HepG2 (cell line): ENCODE measurements at regions not wholly inside any gene's neighbourhood (a gene's known extent, or its start where the extent isn't known, plus 50 kb on each side); places are given as distances from the start of the nearest gene placed in this dataset.

ENCODE experiments used
- ATAC-seq: fragments of 200-7000 bp; cut with Tn5 transposase; 3 replicates; pipeline ENCODE4 v1.9.1; 2020; ENCODE audit warnings: mild to moderate bottlenecking, moderate library complexity
- BruUV-seq: library from RNA; stranded (reverse); fragments of 400-500 nt; replicated peaks from 2 replicates; lab custom pipeline; 2021; lab: Mats Ljungman, UMichigan
- CTCF ChIA-PET: fragments of 300-600 bp; formaldehyde crosslinking; extraction: SDS; loops from one replicate; lab custom pipeline; 2021; ENCODE audit warnings: low total read pairs, inconsistent platforms, low intra/inter-chr PET ratio; lab: Yijun Ruan, JAX
- POLR2A ChIA-PET: fragments of 350-600 bp; sonication (Branson Sonifier 250); formaldehyde crosslinking; loops from one replicate; lab custom pipeline; 2020; ENCODE audit warnings: antibody characterized with exemption, inconsistent platforms; lab: Yijun Ruan, JAX
- DNase-seq: peaks from one replicate; pipeline ENCODE4 v3.0.0-alpha.2; 2015; ENCODE audit warnings: low spot score
- FAIRE-seq: peaks from 3 replicates; lab custom pipeline; 2011; peaks lifted over from hg19 to GRCh38; lab: Jason Lieb, UNC
- H2AFZ ChIP-seq: one replicate; pipeline ENCODE4 v1.6.1; 2011; ENCODE audit warnings: low read length, inconsistent platforms
- H3K27ac ChIP-seq: fragments of 300-600 bp; 3 replicates; pipeline ENCODE4 v1.8.0; 2011; ENCODE audit warnings: mixed run types, mild to moderate bottlenecking, mixed read lengths, low read length, inconsistent platforms; ENCODE audit not compliant: insufficient read depth; ENCODE audit errors: extremely low read length
- H3K27me3 ChIP-seq, 2 experiments: fragments of 200-600 bp in 1 of 2; 2 replicates in 1 of 2; 3 replicates in 1 of 2; pipeline versions ENCODE4 v1.6.0 to v1.8.0; 2011; ENCODE audit warnings: low read length in 2 of 2, mild to moderate bottlenecking in 2 of 2, moderate library complexity in 2 of 2, inconsistent platforms in 1 of 2; ENCODE audit not compliant: insufficient read depth in 2 of 2, control insufficient read depth in 1 of 2
- H3K36me3 ChIP-seq, 2 experiments: fragments of 200-600 bp in 1 of 2; replicated peaks in 1 of 2; 2 replicates in 1 of 2; 3 replicates in 1 of 2; pipeline versions ENCODE4 v1.5.1 to v1.8.0; 2011; ENCODE audit warnings: low read length in 2 of 2, inconsistent platforms in 1 of 2; ENCODE audit not compliant: insufficient read depth in 2 of 2, control insufficient read depth in 1 of 2
- H3K4me1 ChIP-seq: 2 replicates; pipeline ENCODE4 v1.5.1; 2012; ENCODE audit warnings: low read length, inconsistent platforms; ENCODE audit not compliant: insufficient read depth
- H3K4me2 ChIP-seq: 2 replicates; pipeline ENCODE4 v1.6.0; 2011; ENCODE audit warnings: low read depth, low read length, inconsistent platforms
- H3K4me3 ChIP-seq, 3 experiments: fragments of 200-600 bp in 1 of 3; sonication (generic), shearing (Covaris generic) in 1 of 3; replicated peaks in 1 of 3; 2 replicates each; pipeline ENCODE4 v1.5.1; 2011 to 2016; ENCODE audit warnings: low read length in 3 of 3, inconsistent platforms in 2 of 3, low read depth in 2 of 3, mild to moderate bottlenecking in 2 of 3, control low read depth in 1 of 3, mixed read lengths in 1 of 3; ENCODE audit not compliant: insufficient read depth in 1 of 3
- H3K79me2 ChIP-seq: one replicate; pipeline ENCODE4 v1.6.1; 2011; ENCODE audit warnings: low read length, inconsistent platforms; ENCODE audit not compliant: insufficient read depth
- H3K9ac ChIP-seq: 2 replicates; pipeline ENCODE4 v1.6.0; 2011; ENCODE audit warnings: mild to moderate bottlenecking, low read depth, low read length, inconsistent platforms; ENCODE audit not compliant: insufficient read depth
- H3K9me3 ChIP-seq: 2 replicates; pipeline ENCODE4 v1.5.1; 2012; ENCODE audit warnings: mild to moderate bottlenecking, low read length
- H4K20me1 ChIP-seq: 2 replicates; pipeline ENCODE4 v1.6.0; 2011; ENCODE audit warnings: inconsistent platforms, mild to moderate bottlenecking, low read length, moderate library complexity; ENCODE audit not compliant: insufficient read depth
- FLYWCH1 ChIP-seq: sonication (generic); formaldehyde crosslinking; IDR thresholded peaks from 2 replicates; pipeline ENCODE4 v1.8.1; 2023; ENCODE audit warnings: mild to moderate bottlenecking, missing genetic modification reagents
- FOXP1 ChIP-seq, 2 experiments: fragments of 450-650 bp in 1 of 2; IDR thresholded peaks; 2 replicates each; pipeline ENCODE4 v1.6.1; 2017 to 2018; ENCODE audit warnings: antibody characterized with exemption in 1 of 2
- HMGXB4 ChIP-seq, 2 experiments: sonication (generic) in 1 of 2; formaldehyde crosslinking in 1 of 2; IDR thresholded peaks; 2 replicates each; pipeline versions ENCODE4 v1.4.0 to v1.6.1; 2018 to 2020; ENCODE audit warnings: missing genetic modification reagents in 2 of 2, borderline replicate concordance in 1 of 2, low read depth in 1 of 2, mild to moderate bottlenecking in 1 of 2, missing biosample characterization in 1 of 2
- RARG ChIP-seq: sonication (generic); formaldehyde crosslinking; IDR thresholded peaks from 2 replicates; pipeline ENCODE4 v1.4.0; 2020; ENCODE audit warnings: low read depth, mild to moderate bottlenecking, missing genetic modification reagents
- ZNF33B ChIP-seq: sonication (generic); formaldehyde crosslinking; IDR thresholded peaks from 2 replicates; pipeline ENCODE4 v1.5.1; 2020; ENCODE audit warnings: mild to moderate bottlenecking, missing genetic modification reagents
- ZNF430 ChIP-seq: sonication (generic); formaldehyde crosslinking; IDR thresholded peaks from 2 replicates; pipeline ENCODE4 v1.9.0; 2021; ENCODE audit warnings: mild to moderate bottlenecking, missing genetic modification reagents
- ZNF546 ChIP-seq: sonication (generic); formaldehyde crosslinking; conservative IDR thresholded peaks from 2 replicates; pipeline ENCODE4 v1.8.1; 2023; ENCODE audit warnings: mild to moderate bottlenecking, missing genetic modification reagents
- ZNF672 ChIP-seq: sonication (generic); formaldehyde crosslinking; IDR thresholded peaks from 2 replicates; pipeline ENCODE4 v1.8.1; 2022; ENCODE audit warnings: missing genetic modification reagents
- ZNF761 ChIP-seq: sonication (generic); formaldehyde crosslinking; conservative IDR thresholded peaks from 2 replicates; pipeline ENCODE4 v1.4.0; 2020; ENCODE audit warnings: mild to moderate bottlenecking, missing genetic modification reagents
- ZSCAN20 ChIP-seq: sonication (generic); formaldehyde crosslinking; IDR thresholded peaks from 2 replicates; pipeline ENCODE4 v1.4.0; 2020; ENCODE audit warnings: missing genetic modification reagents, mild to moderate bottlenecking, borderline replicate concordance
- ZUFSP ChIP-seq: sonication (generic); formaldehyde crosslinking; IDR thresholded peaks from 2 replicates; pipeline ENCODE4 v1.9.0; 2021; ENCODE audit warnings: missing genetic modification reagents, mild to moderate bottlenecking, borderline replicate concordance
- whole genome bisulfite sequencing: methylation state at CpG from one replicate; pipeline ENCODE4 v1.1.6; 2017; ENCODE audit warnings: low lambda C conversion rate; 5-methylcytosine and 5-hydroxymethylcytosine counted together
- in situ Hi-C: cut with HindIII; loops from 2 replicates; pipeline ENCODE4 v1.10.0; 2017; ENCODE audit warnings: low pct_unique_long_range_greater_than_20kb; ENCODE audit not compliant: extremely low pct_ligation_motif_present
- intact Hi-C: fragments of 100-400 bp; cut with micrococcal nuclease; formaldehyde crosslinking; loops from one replicate; pipeline ENCODE4 v1.10.0; 2022; ENCODE audit not compliant: unreplicated experiment
- TF ChIP-seq, protein P1 (sequence below), 2 experiments: fragments of 450-650 bp in 1 of 2; sonication (generic) in 1 of 2; formaldehyde crosslinking in 1 of 2; IDR thresholded peaks; 2 replicates each; pipeline versions ENCODE4 v1.6.1 to v1.8.0; 2016 to 2022; ENCODE audit warnings: antibody characterized with exemption in 1 of 2, mild to moderate bottlenecking in 1 of 2, missing genetic modification reagents in 1 of 2

GRCh38 chr13:90502153-90502552 is 845.3 kb upstream of the MIR17HG start:
- intact Hi-C loops = no loop called here
- H3K4me3 ChIP-seq = no peak overlapping the region
- no CpG with 5 or more reads among the region's 1 CpG for WGBS
- no peak overlapping the region for H3K9ac ChIP-seq
- H3K4me2 ChIP-seq = no peak overlapping the region
- H3K27ac ChIP-seq = no peak overlapping the region
- H3K4me1 ChIP-seq = no peaks in the 10 kb centered on the region
- no peak for TF ChIP-seq ZNF546 (CRISPR knock-in tag)
- TF ChIP-seq, protein P1, sequence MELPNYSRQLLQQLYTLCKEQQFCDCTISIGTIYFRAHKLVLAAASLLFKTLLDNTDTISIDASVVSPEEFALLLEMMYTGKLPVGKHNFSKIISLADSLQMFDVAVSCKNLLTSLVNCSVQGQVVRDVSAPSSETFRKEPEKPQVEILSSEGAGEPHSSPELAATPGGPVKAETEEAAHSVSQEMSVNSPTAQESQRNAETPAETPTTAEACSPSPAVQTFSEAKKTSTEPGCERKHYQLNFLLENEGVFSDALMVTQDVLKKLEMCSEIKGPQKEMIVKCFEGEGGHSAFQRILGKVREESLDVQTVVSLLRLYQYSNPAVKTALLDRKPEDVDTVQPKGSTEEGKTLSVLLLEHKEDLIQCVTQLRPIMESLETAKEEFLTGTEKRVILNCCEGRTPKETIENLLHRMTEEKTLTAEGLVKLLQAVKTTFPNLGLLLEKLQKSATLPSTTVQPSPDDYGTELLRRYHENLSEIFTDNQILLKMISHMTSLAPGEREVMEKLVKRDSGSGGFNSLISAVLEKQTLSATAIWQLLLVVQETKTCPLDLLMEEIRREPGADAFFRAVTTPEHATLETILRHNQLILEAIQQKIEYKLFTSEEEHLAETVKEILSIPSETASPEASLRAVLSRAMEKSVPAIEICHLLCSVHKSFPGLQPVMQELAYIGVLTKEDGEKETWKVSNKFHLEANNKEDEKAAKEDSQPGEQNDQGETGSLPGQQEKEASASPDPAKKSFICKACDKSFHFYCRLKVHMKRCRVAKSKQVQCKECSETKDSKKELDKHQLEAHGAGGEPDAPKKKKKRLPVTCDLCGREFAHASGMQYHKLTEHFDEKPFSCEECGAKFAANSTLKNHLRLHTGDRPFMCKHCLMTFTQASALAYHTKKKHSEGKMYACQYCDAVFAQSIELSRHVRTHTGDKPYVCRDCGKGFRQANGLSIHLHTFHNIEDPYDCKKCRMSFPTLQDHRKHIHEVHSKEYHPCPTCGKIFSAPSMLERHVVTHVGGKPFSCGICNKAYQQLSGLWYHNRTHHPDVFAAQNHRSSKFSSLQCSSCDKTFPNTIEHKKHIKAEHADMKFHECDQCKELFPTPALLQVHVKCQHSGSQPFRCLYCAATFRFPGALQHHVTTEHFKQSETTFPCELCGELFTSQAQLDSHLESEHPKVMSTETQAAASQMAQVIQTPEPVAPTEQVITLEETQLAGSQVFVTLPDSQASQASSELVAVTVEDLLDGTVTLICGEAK (IDR thresholded peaks at IDR 0.05) = no peak
- TF ChIP-seq, protein P1 (CRISPR knock-in tag; IDR thresholded peaks at IDR 0.05) = no peak
- no peak for TF ChIP-seq FLYWCH1 (CRISPR knock-in tag)
- no peak for TF ChIP-seq HMGXB4 (CRISPR knock-in tag; IDR thresholded peaks at IDR 0.05; ENCODE audit: borderline replicate concordance in 1 of 2, low read depth in 1 of 2)
- TF ChIP-seq ZNF33B (CRISPR knock-in tag) = no peak
- no peak for TF ChIP-seq ZNF430 (CRISPR knock-in tag)
- no peak for TF ChIP-seq FOXP1 (IDR thresholded peaks at IDR 0.05)
- no peak for TF ChIP-seq FOXP1 (CRISPR knock-in tag; IDR thresholded peaks at IDR 0.05)
- TF ChIP-seq ZSCAN20 (CRISPR knock-in tag) = no peak
- TF ChIP-seq ZNF672 (CRISPR knock-in tag) = no peak
- TF ChIP-seq RARG (CRISPR knock-in tag) = no peak
- no peak for TF ChIP-seq ZNF761 (CRISPR knock-in tag)
- no peak for TF ChIP-seq ZUFSP
- DNase-seq (no peak), ATAC-seq (no peak), FAIRE-seq (no peak)
- H3K27me3 ChIP-seq = no peaks in the 10 kb centered on the region
- POLR2A ChIA-PET = no interaction called here
- no peaks in the 10 kb centered on the region for H4K20me1 ChIP-seq
- CTCF ChIA-PET = no interaction called here
- H3K9me3 ChIP-seq = peaks cover 67% of the 10 kb centered on the region
- in situ Hi-C loops = no loop called here
- H2AFZ ChIP-seq = no peak overlapping the region
- no TSS peak for BruUV-seq
- H3K79me2 ChIP-seq = no peaks in the 10 kb centered on the region
- H3K36me3 ChIP-seq = no peaks in the 10 kb centered on the region
